K562 (cell line): ENCODE measurements at regions not wholly inside any gene's neighbourhood (a gene's known extent, or its start where the extent isn't known, plus 50 kb on each side); places are given as distances from the start of the nearest gene placed in this dataset.

Experiments
- ATF2 ChIP-seq: sonication (generic); formaldehyde crosslinking; IDR thresholded peaks from 2 replicates; pipeline ENCODE4 v1.8.1; 2022; ENCODE audit warnings: missing genetic modification reagents
- BRD9 ChIP-seq: fragments of 450-650 bp; IDR thresholded peaks from 2 replicates; pipeline ENCODE4 v1.6.1; 2018; ENCODE audit warnings: low read depth; ENCODE audit not compliant: partially characterized antibody
- CCAR2 ChIP-seq: fragments of 200-400 bp; formaldehyde crosslinking; IDR thresholded peaks from 2 replicates; pipeline ENCODE4 v1.6.1; 2017; ENCODE audit warnings: mild to moderate bottlenecking, low read depth, low read length
- CXXC5 ChIP-seq: fragments of 250-450 bp; sonication (Bioruptor Pico); IDR thresholded peaks from 2 replicates; pipeline ENCODE4 v1.8.0; 2022; ENCODE audit warnings: inconsistent platforms, mild to moderate bottlenecking, moderate library complexity
- LARP7 ChIP-seq: fragments of 450-650 bp; IDR thresholded peaks from 2 replicates; pipeline ENCODE4 v1.6.1; 2016
- MBD1 ChIP-seq: fragments of 250-450 bp; sonication (Bioruptor Pico); IDR thresholded peaks from 2 replicates; pipeline ENCODE4 v1.8.0; 2022; ENCODE audit warnings: inconsistent platforms
- MEIS2 ChIP-seq: fragments of 450-650 bp; IDR thresholded peaks from 2 replicates; pipeline ENCODE4 v1.6.1; 2014; ENCODE audit warnings: mild to moderate bottlenecking; ENCODE audit not compliant: partially characterized antibody
- MLX ChIP-seq, 2 experiments: fragments of 450-650 bp in 1 of 2; sonication (generic) in 1 of 2; formaldehyde crosslinking; conservative IDR thresholded peaks; 2 replicates each; pipeline versions ENCODE4 v1.4.0 to v1.8.1; 2020 to 2022; ENCODE audit warnings: mild to moderate bottlenecking in 1 of 2, missing genetic modification reagents in 1 of 2
- NRF1 ChIP-seq, 2 experiments: fragments of 450-650 bp; IDR thresholded peaks in 1 of 2; conservative IDR thresholded peaks in 1 of 2; 2 replicates each; pipeline ENCODE4 v1.6.1; 2014; ENCODE audit warnings: mild to moderate bottlenecking in 2 of 2
- NUFIP1 ChIP-seq: fragments of 450-650 bp; IDR thresholded peaks from 2 replicates; pipeline ENCODE4 v1.6.1; 2018; ENCODE audit not compliant: partially characterized antibody
- POLR3A ChIP-seq: IDR thresholded peaks from 2 replicates; pipeline ENCODE4 v1.6.1; 2011; ENCODE audit warnings: borderline replicate concordance, mild to moderate bottlenecking, moderate library complexity; ENCODE audit not compliant: insufficient read length, insufficient read depth; ENCODE audit errors: extremely low read depth
- RAD21 ChIP-seq, 2 experiments: fragments of 250-450 bp in 1 of 2; fragments of 450-650 bp in 1 of 2; sonication (Bioruptor Pico) in 1 of 2; formaldehyde crosslinking in 1 of 2; IDR thresholded peaks in 1 of 2; conservative IDR thresholded peaks in 1 of 2; 2 replicates each; pipeline versions ENCODE4 v1.4.0 to v1.8.0; 2020 to 2022; ENCODE audit warnings: mild to moderate bottlenecking in 2 of 2, moderate library complexity in 1 of 2
- SETDB1 ChIP-seq: IDR thresholded peaks from one replicate; pipeline ENCODE4 v1.6.1; 2012; ENCODE audit warnings: low read length, control low read depth, inconsistent platforms
- SLC30A9 ChIP-seq: fragments of 250-450 bp; sonication (Bioruptor Pico); IDR thresholded peaks from 2 replicates; pipeline ENCODE4 v1.8.0; 2022; ENCODE audit warnings: mild to moderate bottlenecking, moderate library complexity
- SREBF1 ChIP-seq: fragments of 150-350 bp; IDR thresholded peaks from 2 replicates; pipeline ENCODE4 v1.6.1; 2014; ENCODE audit warnings: antibody characterized with exemption, low read depth, low read length, borderline replicate concordance
- TSC22D4 ChIP-seq: fragments of 450-650 bp; IDR thresholded peaks from 2 replicates; pipeline ENCODE4 v1.6.1; 2016; ENCODE audit warnings: missing genetic modification characterization, missing biosample characterization, control low read depth
- UBTF ChIP-seq, 2 experiments: IDR thresholded peaks; 2 replicates each; pipeline ENCODE4 v1.6.1; 2012; ENCODE audit warnings: improper control_type of control experiment in 2 of 2, low read depth in 2 of 2, low read length in 2 of 2, borderline replicate concordance in 1 of 2
- ZBTB7A ChIP-seq: IDR thresholded peaks from 2 replicates; pipeline ENCODE4 v1.6.1; 2011; ENCODE audit warnings: low read depth, mild to moderate bottlenecking, low read length, moderate library complexity, borderline replicate concordance; ENCODE audit not compliant: control insufficient read depth
- ZNF232 ChIP-seq: sonication (generic); formaldehyde crosslinking; IDR thresholded peaks from 2 replicates; pipeline ENCODE4 v1.8.0; 2022; ENCODE audit warnings: mild to moderate bottlenecking, missing genetic modification reagents
- ZNF316 ChIP-seq: fragments of 450-650 bp; IDR thresholded peaks from 2 replicates; pipeline ENCODE4 v1.6.1; 2016
- ZNF436 ChIP-seq: fragments of 250-450, 450-650 bp; sonication (Bioruptor Pico); formaldehyde crosslinking; IDR thresholded peaks from 2 replicates; pipeline ENCODE4 v1.7.0; 2020; ENCODE audit warnings: mild to moderate bottlenecking
- ZNF57 ChIP-seq: fragments of 450-650 bp; formaldehyde crosslinking; IDR thresholded peaks from 2 replicates; pipeline ENCODE4 v1.4.0; 2020; ENCODE audit warnings: mild to moderate bottlenecking, moderate library complexity
- ZNF76 ChIP-seq: fragments of 250-450 bp; sonication (Bioruptor Pico); IDR thresholded peaks from 2 replicates; pipeline ENCODE4 v1.4.0; 2020; ENCODE audit warnings: mild to moderate bottlenecking, moderate library complexity, borderline replicate concordance

GRCh38 chr16:65975049-65975708 is 391.3 kb upstream of the CDH5 start (continued):
- TF ChIP-seq UBTF (IDR thresholded peaks at IDR 0.05; ENCODE audit: borderline replicate concordance in 1 of 2, low read depth in 2 of 2, low read length in 2 of 2) (no peak), LARP7 (no peak), ATF2 (no peak), ZNF232 (CRISPR knock-in tag) (no peak), SETDB1 (no peak), POLR3A (no peak), CCAR2 (no peak), NUFIP1 (peak; percentile 39), BRD9 (no peak), MEIS2 (no peak), CXXC5 (CRISPR knock-in tag) (peak; percentile 49; the same call in 1 of the 2 replicates), NRF1 (conservative IDR thresholded peaks at IDR 0.05 in 1 of 2, IDR thresholded peaks at IDR 0.05 in 1 of 2) (0 out of 4 replicates have a peak, but pooled peaks of 1 of the 2 experiments have one; percentile 12), MBD1 (CRISPR knock-in tag) (no peak), ZNF436 (CRISPR knock-in tag) (no peak), TSC22D4 (tag) (no peak), MLX (CRISPR knock-in tag; conservative IDR thresholded peaks at IDR 0.05) (no peak), RAD21 (CRISPR knock-in tag; conservative IDR thresholded peaks at IDR 0.05 in 1 of 2, IDR thresholded peaks at IDR 0.05 in 1 of 2) (no peak), ZNF76 (CRISPR knock-in tag) (no peak), SREBF1 (no peak), SLC30A9 (no peak), ZBTB7A (no peak), ZNF57 (CRISPR knock-in tag) (no peak), ZNF316 (peak; percentile 100)
